ENCODE measurements at regions not wholly inside any gene's neighbourhood (a gene's known extent, or its start where the extent isn't known, plus 50 kb on each side); places are given as distances from the start of the nearest gene placed in this dataset.

DNA sequence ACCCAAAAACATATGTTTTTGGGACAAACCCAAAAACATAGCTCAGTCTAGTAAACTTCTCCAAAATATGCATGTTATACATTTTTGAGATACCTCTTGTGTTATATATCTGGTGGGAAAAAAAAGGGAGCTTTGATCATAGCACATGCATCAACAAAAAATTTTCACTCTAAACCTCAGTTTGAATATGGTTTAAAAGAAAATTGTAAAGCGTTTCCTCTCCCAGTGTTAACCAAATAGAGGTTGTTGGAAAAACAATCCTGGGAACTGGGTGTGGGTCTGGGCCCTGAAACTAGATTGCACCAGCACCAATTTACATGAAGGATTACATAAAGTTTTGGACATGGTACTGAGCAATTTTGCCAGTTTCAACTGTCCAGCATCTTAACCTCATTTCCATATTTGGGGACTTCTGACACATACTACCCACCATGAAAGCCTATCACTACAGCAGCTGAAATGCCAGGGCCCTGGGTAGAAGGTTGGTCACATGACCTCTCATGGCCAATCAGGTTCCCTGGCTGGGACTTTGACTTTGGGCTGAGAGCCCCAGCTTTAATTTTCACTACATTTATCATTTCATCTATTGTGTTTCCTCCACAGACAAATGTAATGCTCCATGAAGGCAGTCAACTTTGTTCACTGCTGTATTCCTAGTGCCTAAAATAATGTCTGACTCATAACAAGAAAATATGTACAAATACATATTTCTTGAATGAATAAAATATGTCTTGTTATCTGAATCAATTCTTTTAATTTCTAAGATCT lies 150.7 kb downstream of the SETD4 start:
- DNase-seq (ENCODE audit: missing footprints), result no peak
- ATAC-seq, result no peak
- intact Hi-C loops (cut with DNase I), result no loop called here

DNA sequence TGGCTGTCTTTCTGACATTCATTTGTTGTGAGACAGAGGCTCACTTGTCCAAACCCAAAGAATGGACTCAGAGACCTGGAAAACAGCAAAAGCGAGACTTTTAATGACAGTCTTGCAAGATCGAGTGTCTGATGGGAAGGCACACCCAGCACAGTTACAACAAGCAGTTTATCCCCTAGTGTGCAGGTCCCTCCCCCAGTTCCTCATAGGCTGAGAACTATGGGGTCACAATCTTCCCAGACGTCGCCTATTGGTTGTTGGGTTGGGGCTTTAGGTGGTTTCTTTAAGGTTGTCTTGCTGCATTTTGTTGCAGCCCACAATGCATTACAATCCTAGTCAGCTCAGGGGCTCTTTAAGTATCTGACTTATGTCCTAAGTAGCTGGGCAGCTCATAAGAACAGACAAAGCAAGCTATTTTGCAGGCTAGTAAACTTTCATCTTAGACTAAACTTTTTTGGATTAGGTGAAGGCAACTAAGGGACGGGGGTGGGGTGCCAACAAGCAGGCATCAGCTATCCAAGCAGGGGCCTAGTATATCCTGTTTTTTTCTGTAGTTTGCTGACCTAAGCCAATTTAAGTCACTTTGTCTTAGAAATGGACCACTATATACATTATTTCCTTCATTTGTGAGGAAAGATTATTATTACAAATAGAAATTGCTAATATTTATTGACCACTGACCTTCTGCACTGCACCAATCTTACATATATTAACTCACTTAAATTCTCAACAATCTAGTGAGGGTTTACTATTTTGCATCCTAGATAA lies 151.8 kb downstream of the SETD4 start:
- no peak for ATAC-seq
- intact Hi-C loops (cut with DNase I), result no loop called here
- DNase-seq (ENCODE audit: missing footprints), result no peak

GRCh38 chr21:35906586-35906985 lies 153.7 kb downstream of the SETD4 start:
- intact Hi-C loops (cut with DNase I), result no loop called here
- no peak for ATAC-seq
- DNase-seq (ENCODE audit: missing footprints), result no peak

- ATAC-seq, result no peak
- intact Hi-C loops (cut with DNase I), result no loop called here
- DNase-seq (ENCODE audit: missing footprints), result no peak
Measured at GRCh38 chr21:35905963-35906345, 154.4 kb downstream of the SETD4 start.

DNA sequence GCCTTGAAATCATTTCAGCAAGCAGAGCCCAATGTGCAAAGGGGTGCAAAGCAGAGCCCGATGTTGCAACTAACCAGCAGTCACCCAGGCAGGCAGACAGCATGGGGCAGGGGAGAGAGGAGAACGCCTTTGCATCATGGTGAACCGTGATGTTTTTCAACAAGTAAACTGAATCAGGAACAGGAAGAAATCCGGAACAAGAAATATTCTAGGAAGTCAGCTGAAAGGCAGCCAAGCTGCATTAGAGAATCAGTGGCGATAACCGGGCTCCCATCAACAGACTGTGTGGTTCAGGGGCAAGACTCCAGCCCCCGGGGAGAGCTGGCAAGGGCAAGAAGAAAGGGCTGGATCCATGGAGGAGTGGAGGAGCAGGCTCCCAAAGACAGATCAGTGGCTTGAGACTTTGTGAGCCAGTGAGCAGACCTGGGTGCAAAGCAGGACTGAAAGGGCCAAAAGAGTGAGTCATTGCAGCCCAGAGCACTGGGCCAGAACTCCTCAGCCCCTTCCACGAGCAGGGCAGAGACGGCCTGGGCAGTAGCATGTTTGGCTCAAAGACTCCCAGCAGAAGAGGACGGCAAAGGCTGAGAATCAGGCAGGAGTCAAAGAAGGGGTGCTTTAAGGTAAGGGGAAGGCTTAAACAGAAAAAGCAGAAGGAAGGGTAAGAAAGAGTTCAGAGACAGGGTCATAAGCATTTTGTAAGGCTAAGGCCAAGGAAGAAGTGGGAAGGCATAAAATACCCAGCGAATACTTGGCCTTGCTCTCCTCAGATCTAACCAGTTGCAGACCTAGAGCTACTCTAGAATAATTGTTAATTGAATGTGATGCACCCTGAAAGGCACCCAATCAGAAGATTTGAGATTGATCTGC lies 155.0 kb downstream of the SETD4 start:
- intact Hi-C loops (cut with DNase I), result no loop called here
- ATAC-seq (peak; percentile 95), DNase-seq (ENCODE audit: missing footprints) (no peak)

DNA sequence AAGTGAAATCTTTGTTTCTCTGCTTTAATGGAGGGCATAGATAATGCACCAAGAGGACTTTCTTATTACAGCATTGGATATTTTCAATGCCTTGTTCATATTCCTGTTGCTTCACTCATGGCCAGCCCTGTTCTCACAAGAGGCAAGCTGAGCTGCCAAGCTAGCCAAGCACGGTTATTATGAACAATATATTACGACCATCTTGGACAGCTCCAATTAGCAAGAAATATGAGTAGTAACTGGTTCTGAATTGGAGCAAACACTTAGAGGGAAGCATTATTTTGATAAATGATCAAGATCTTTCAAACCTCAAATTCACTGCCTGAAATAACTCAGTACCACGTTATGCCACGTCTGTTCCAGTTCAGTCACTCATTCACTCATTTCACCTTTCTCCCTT lies 159.8 kb downstream of the SETD4 start:
- no peak for ATAC-seq
- intact Hi-C loops (cut with DNase I), result no loop called here

DNA sequence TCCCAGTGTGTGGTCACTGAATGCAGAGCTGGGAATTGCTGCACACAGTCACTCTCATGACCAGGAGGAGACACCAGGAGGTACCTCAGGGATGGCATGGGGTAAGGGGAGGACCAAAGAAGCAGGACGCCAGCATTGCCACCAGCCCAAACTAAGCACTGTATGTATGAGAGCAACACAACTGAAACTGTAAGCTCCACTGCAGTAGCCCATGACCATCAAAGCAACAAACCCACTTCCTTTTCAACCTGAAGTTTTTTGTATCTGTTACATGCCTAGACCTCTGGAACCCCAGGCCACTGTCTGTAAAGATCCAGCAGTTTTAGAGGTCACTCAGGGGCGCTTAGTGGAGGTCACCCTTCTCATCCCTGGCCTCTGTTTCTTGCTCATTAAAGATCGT lies 164.3 kb downstream of the SETD4 start:
- ATAC-seq, result no peak
- intact Hi-C loops (cut with DNase I), result no loop called here
- no peak for DNase-seq (ENCODE audit: missing footprints)

More for the DNA sequence above, 159.8 kb downstream of the SETD4 start:
- no peak for DNase-seq (ENCODE audit: missing footprints)

GRCh38 chr21:35895598-35895997 lies 164.7 kb downstream of the SETD4 start:
- no peak for ATAC-seq
- intact Hi-C loops (cut with DNase I), result no loop called here

GRCh38 chr21:35893156-35893555 lies 167.2 kb downstream of the SETD4 start:
- intact Hi-C loops (cut with DNase I), result no loop called here
- DNase-seq (ENCODE audit: missing footprints) (no peak), ATAC-seq (no peak)

More at GRCh38 chr21:35895598-35895997, 164.7 kb downstream of the SETD4 start:
- no peak for DNase-seq (ENCODE audit: missing footprints)

DNA sequence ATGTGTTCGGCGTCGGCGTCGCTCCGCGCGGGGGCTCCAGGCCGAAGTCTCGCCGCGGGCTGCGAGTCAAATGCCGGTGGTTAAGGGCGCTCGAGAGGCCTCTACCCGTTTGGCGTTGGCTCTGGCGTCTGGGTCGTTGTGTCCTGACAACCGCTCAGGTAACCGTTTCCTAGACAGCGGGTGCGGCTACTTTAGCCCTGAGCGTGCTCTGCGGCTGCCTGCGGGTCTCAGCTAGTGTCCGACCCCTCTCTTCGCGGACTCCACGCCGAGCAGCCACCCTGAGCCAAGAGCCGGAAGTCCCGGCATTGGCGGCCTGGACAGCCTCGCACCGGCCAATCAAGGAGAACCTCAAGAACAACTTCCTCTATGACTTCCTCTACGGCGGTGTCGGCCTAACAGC lies 173.4 kb downstream of the SETD4 start:
- intact Hi-C loops (cut with DNase I), result no loop called here
- DNase-seq (ENCODE audit: missing footprints) (no peak), ATAC-seq (no peak)

GRCh38 chr21:35885942-35886541 lies 174.3 kb downstream of the SETD4 start:
- ATAC-seq, result no peak
- no peak for DNase-seq (ENCODE audit: missing footprints)
- intact Hi-C loops (cut with DNase I), result no loop called here

DNA sequence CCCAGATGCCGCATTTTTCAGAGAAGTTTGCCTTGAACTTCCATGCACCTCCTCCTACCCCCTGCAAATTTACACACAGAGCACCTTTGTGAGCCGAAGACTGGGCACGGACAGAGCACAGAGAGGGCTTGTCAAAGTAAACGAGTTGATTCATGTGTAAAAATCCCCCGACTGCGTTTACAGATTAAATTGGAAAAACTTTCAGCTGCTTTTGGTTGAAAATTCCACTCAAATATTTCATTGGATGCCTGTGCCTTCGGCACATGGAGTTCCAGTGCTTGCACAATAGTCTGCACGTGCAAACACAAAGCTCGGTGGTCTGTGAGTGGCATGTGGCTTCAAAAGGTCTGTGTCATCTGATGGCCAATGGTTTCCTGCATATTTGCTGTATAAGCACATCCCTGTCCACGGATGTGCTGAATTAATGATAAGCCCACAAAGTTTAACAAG lies 177.5 kb downstream of the SETD4 start:
- ATAC-seq (no peak), DNase-seq (ENCODE audit: missing footprints) (no peak)
- intact Hi-C loops (cut with DNase I), result no loop called here

GRCh38 chr21:35873441-35873840 lies 186.9 kb downstream of the SETD4 start:
- DNase-seq (ENCODE audit: missing footprints), result no peak
- ATAC-seq, result no peak
- intact Hi-C loops (cut with DNase I), result no loop called here

- no peak for ATAC-seq
Measured at GRCh38 chr21:35871906-35872305, 188.4 kb downstream of the SETD4 start.

DNA sequence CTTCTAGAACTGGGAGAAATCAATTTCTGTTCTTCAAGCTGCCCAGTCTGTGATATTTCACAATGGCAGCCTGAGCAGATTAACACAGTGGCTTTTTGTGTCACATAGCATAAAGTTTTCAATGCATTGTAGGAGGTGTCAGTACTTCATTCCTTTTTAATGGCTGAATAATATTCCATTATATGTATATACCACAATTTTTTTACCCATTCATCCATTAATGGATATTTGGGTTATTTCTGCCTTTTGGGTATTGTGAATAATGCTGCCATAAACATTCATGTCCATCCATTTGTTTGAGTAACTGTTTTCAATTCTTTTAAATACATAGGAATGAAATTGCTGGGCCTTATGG lies 191.5 kb downstream of the SETD4 start:
- intact Hi-C loops (cut with DNase I), result no loop called here

More at GRCh38 chr21:35871906-35872305, 188.4 kb downstream of the SETD4 start:
- intact Hi-C loops (cut with DNase I), result no loop called here
- DNase-seq (ENCODE audit: missing footprints), result no peak

GRCh38 chr21:35868005-35868868 lies 192.1 kb downstream of the SETD4 start:
- DNase-seq (ENCODE audit: missing footprints) (no peak), ATAC-seq (peak; percentile 63)
- intact Hi-C loops (cut with DNase I), result no loop called here

More for the DNA sequence above, 191.5 kb downstream of the SETD4 start:
- DNase-seq (ENCODE audit: missing footprints), result no peak
- ATAC-seq, result no peak

DNA sequence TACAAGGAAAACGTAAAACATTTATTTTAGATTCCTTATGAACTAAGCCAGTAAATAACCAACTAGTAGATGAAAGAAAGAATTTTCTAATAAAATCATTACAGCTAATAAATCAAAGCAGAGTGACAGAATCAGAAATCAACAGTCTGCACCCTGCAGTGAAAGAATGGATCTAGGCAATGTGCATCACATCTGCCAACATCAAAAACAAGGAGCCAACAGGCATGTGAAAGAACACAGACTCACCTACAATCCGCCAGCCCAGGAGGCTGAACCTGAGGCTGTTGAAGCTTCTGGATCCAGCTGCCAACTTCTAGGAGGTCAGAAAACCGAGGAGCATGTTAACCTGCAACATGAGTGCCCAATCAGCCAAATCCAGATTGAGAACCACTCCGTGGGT lies 196.3 kb downstream of the SETD4 start:
- DNase-seq (ENCODE audit: missing footprints), result no peak
- intact Hi-C loops (cut with DNase I), result no loop called here

DNA sequence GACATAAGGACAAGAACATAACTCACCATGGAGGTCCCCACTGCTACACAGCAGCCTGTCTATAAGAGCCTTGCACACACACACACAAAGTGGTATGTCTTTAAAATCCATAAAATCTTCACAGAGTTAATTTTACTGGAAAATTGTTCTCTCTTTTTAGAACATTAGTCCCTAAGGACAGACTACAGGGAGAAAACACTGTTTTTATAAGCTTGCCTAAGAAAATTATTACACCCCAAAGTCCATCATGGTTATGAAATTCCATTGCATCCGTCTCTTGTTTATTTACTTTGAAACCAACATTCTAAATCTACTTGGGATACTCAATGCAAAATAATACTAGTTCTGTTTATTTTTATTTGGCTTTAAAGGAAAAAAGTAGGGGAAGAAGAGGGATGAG lies 197.4 kb downstream of the SETD4 start:
- intact Hi-C loops (cut with DNase I), result no loop called here
- ATAC-seq, result no peak
- DNase-seq (ENCODE audit: missing footprints), result no peak

More for the DNA sequence above, 196.3 kb downstream of the SETD4 start:
- no peak for ATAC-seq

All from Right ventricle myocardium inferior (tissue), 1 donor.